Natural killer cell (primary cell): ENCODE measurements at regions not wholly inside any gene's neighbourhood (a gene's known extent, or its start where the extent isn't known, plus 50 kb on each side); places are given as distances from the start of the nearest gene placed in this dataset.
"Not testable (repeated sequence)": the region's sequence is repeated elsewhere in the genome, so short reads cannot be mapped to it uniquely, and the experiment has no call there.

Experiments
- ATAC-seq, 3 donors: fragments of 150-1000 bp in 2 of 3; fragments of 200-7000 bp in 1 of 3; cut with Tn5 transposase; 1 replicate in 1 of 3; 2 replicates in 2 of 3; pipeline ENCODE4 v1.10.0; 2021; ENCODE audit warnings: mild to moderate bottlenecking in 2 of 3, moderate library complexity in 2 of 3
- DNase-seq, 2 donors: peaks; one replicate each; pipeline versions ENCODE4 v3.0.0 to v3.0.0-alpha.2; 2013 to 2021; ENCODE audit warnings: mixed read lengths in 1 of 2
- H3K27ac ChIP-seq: one replicate; pipeline ENCODE4 v1.5.1; 2013; ENCODE audit warnings: mild to moderate bottlenecking, low read length
- H3K27me3 ChIP-seq: one replicate; pipeline ENCODE4 v1.6.1; 2013; ENCODE audit warnings: low read length; ENCODE audit not compliant: control insufficient read depth, insufficient read depth
- H3K36me3 ChIP-seq: one replicate; pipeline ENCODE4 v1.6.1; 2013; ENCODE audit warnings: low read length; ENCODE audit not compliant: control insufficient read depth, insufficient read depth
- H3K4me1 ChIP-seq: one replicate; pipeline ENCODE4 v1.6.1; 2013; ENCODE audit warnings: low read length; ENCODE audit not compliant: control insufficient read depth, insufficient read depth
- H3K4me3 ChIP-seq: one replicate; pipeline ENCODE4 v1.5.1; 2013; ENCODE audit warnings: low read length
- H3K9me3 ChIP-seq: one replicate; pipeline ENCODE4 v1.6.1; 2013; ENCODE audit warnings: low read length; ENCODE audit not compliant: control insufficient read depth, insufficient read depth
- H3K27ac Mint-ChIP-seq, 2 donors: one replicate each; pipeline ENCODE4 v1.8.0; 2022; ENCODE audit warnings: mild to moderate bottlenecking in 2 of 2, mixed read lengths in 2 of 2, moderate library complexity in 1 of 2
- H3K27me3 Mint-ChIP-seq, 2 donors: one replicate each; pipeline ENCODE4 v1.8.0; 2022; ENCODE audit warnings: low read depth in 2 of 2, mixed read lengths in 2 of 2
- H3K36me3 Mint-ChIP-seq: one replicate; pipeline ENCODE4 v1.8.0; 2022; ENCODE audit warnings: mixed read lengths
- H3K4me1 Mint-ChIP-seq, 2 donors: one replicate each; pipeline ENCODE4 v1.8.0; 2022; ENCODE audit warnings: mixed read lengths in 2 of 2
- H3K4me3 Mint-ChIP-seq: one replicate; pipeline ENCODE4 v1.8.0; 2022; ENCODE audit warnings: mild to moderate bottlenecking, moderate library complexity, mixed read lengths
- H3K9me3 Mint-ChIP-seq, 2 donors: one replicate each; pipeline ENCODE4 v1.8.0; 2022; ENCODE audit warnings: mixed read lengths in 2 of 2
- CTCF ChIP-seq: fragments of 200-600 bp; IDR thresholded peaks from one replicate; pipeline ENCODE4 v1.8.0; 2022; ENCODE audit warnings: antibody characterized with exemption
- WGBS: methylation state at CpG from one replicate; pipeline ENCODE4 v1.1.7; 2013; ENCODE audit warnings: missing lambda C conversion rate; ENCODE audit not compliant: insufficient coverage; 5-methylcytosine and 5-hydroxymethylcytosine counted together
- intact Hi-C: fragments of 100-400 bp; cut with micrococcal nuclease; formaldehyde crosslinking; loops from one replicate; pipeline ENCODE4 v1.14.2; 2022

- Histone ChIP-seq H3K9me3 (no peaks in the 10 kb centered on the region), H3K4me1 (no peaks in the 10 kb centered on the region), H3K36me3 (no peaks in the 10 kb centered on the region), H3K4me3 (no peak overlapping the region), H3K27ac (no peak overlapping the region), H3K27me3 (no peaks in the 10 kb centered on the region)
- WGBS, result 89% methylated on average over 1 of the region's 1 CpG
- Mint-ChIP-seq H3K27me3 (peaks cover 0 to 14% of the 10 kb centered on the region in 2 donors), H3K36me3 (no peaks in the 10 kb centered on the region), H3K4me3 (no peak overlapping the region), H3K27ac (no peak overlapping the region), H3K9me3 (no peaks in the 10 kb centered on the region), H3K4me1 (no peaks in the 10 kb centered on the region)
- no peak for ATAC-seq
- intact Hi-C loops, result no loop called here
- DNase-seq, result no peak
- no peak for TF ChIP-seq CTCF
Observed at GRCh38 chr10:30133198-30133597, 73.8 kb upstream of the JCAD start.

- H3K9me3 ChIP-seq, H3K36me3 Mint-ChIP-seq, ATAC-seq, H3K27ac ChIP-seq, H3K4me1 ChIP-seq, intact Hi-C loops, H3K27me3 ChIP-seq, H3K36me3 ChIP-seq, H3K27ac Mint-ChIP-seq, H3K9me3 Mint-ChIP-seq, H3K4me3 Mint-ChIP-seq, DNase-seq, H3K4me1 Mint-ChIP-seq, H3K4me3 ChIP-seq: not testable (repeated sequence)
- 97% methylated on average over 13 of the region's 13 CpGs for WGBS
- H3K27me3 Mint-ChIP-seq, result peaks cover 3 to 14% of the 10 kb centered on the region in 2 donors
Observed at GRCh38 chr10:30131369-30131768, 72.0 kb upstream of the JCAD start.

- H3K36me3 Mint-ChIP-seq, H3K27me3 ChIP-seq, H3K4me3 Mint-ChIP-seq, H3K4me3 ChIP-seq, H3K9me3 Mint-ChIP-seq, H3K4me1 Mint-ChIP-seq, ATAC-seq, H3K27ac ChIP-seq, H3K27ac Mint-ChIP-seq, H3K9me3 ChIP-seq, H3K4me1 ChIP-seq, intact Hi-C loops, H3K36me3 ChIP-seq, DNase-seq: not testable (repeated sequence)
- 93% methylated on average over 8 of the region's 8 CpGs for WGBS
- peaks cover 5 to 14% of the 10 kb centered on the region in 2 donors for H3K27me3 Mint-ChIP-seq
Observed at GRCh38 chr10:30129326-30129725, 69.9 kb upstream of the JCAD start.

GRCh38 chr10:30127120-30127541 lies 67.7 kb upstream of the JCAD start:
- ATAC-seq, result no peak
- H3K27ac ChIP-seq, result no peak overlapping the region
- intact Hi-C loops, result no loop called here

More at GRCh38 chr10:30127120-30127541, 67.7 kb upstream of the JCAD start:
- Histone ChIP-seq H3K4me3 (no peak overlapping the region), H3K4me1 (no peaks in the 10 kb centered on the region), H3K36me3 (no peaks in the 10 kb centered on the region), H3K9me3 (no peaks in the 10 kb centered on the region), H3K27me3 (no peaks in the 10 kb centered on the region)
- Mint-ChIP-seq H3K4me1 (no peaks in the 10 kb centered on the region), H3K9me3 (no peaks in the 10 kb centered on the region), H3K27ac (no peak overlapping the region), H3K36me3 (no peaks in the 10 kb centered on the region), H3K4me3 (no peak overlapping the region), H3K27me3 (peaks cover 5 to 12% of the 10 kb centered on the region in 2 donors)
- DNase-seq, result no peak
- WGBS, result 91% methylated on average over 10 of the region's 10 CpGs
- no peak for TF ChIP-seq CTCF
